H9 (cell line): ENCODE measurements at regions not wholly inside any gene's neighbourhood (a gene's known extent, or its start where the extent isn't known, plus 50 kb on each side); places are given as distances from the start of the nearest gene placed in this dataset.

Source experiments
- DNase-seq: peaks from one replicate; pipeline ENCODE4 v3.0.0-alpha.2; 2017
- H2AFZ ChIP-seq: one replicate; pipeline ENCODE4 v1.6.1; 2013; ENCODE audit warnings: mild to moderate bottlenecking, low read length, control low read depth, moderate library complexity
- H2AK5ac ChIP-seq: 2 replicates; pipeline ENCODE4 v1.6.1; 2013; ENCODE audit warnings: low read length, control low read depth, mixed read lengths; ENCODE audit not compliant: insufficient read length
- H2BK120ac ChIP-seq: one replicate; pipeline ENCODE4 v1.6.1; 2013; ENCODE audit warnings: low read depth, mild to moderate bottlenecking, low read length, control low read depth, inconsistent platforms; ENCODE audit not compliant: poor library complexity, severe bottlenecking
- H2BK12ac ChIP-seq: 2 replicates; pipeline ENCODE4 v1.6.1; 2013; ENCODE audit warnings: low read length, control low read depth, mixed read lengths, low read depth; ENCODE audit not compliant: insufficient read length
- H2BK15ac ChIP-seq: 2 replicates; pipeline ENCODE4 v1.6.1; 2013; ENCODE audit warnings: low read depth, low read length, control low read depth
- H2BK20ac ChIP-seq: one replicate; pipeline ENCODE4 v1.6.1; 2013; ENCODE audit warnings: low read depth, mild to moderate bottlenecking, low read length, control low read depth, inconsistent platforms; ENCODE audit not compliant: poor library complexity, severe bottlenecking
- H2BK5ac ChIP-seq: 2 replicates; pipeline ENCODE4 v1.6.1; 2013; ENCODE audit warnings: low read length, control low read depth, mixed read lengths; ENCODE audit not compliant: insufficient read length
- H3K14ac ChIP-seq: 2 replicates; pipeline ENCODE4 v1.6.1; 2013; ENCODE audit warnings: low read length, control low read depth; ENCODE audit not compliant: insufficient read depth
- H3K18ac ChIP-seq: 2 replicates; pipeline ENCODE4 v1.6.1; 2013; ENCODE audit warnings: low read depth, mild to moderate bottlenecking, mixed read lengths, low read length, control low read depth; ENCODE audit not compliant: insufficient read length
- H3K23ac ChIP-seq: 2 replicates; pipeline ENCODE4 v1.6.1; 2013; ENCODE audit warnings: low read length, control low read depth, mixed read lengths, low read depth; ENCODE audit not compliant: insufficient read length
- H3K23me2 ChIP-seq: 2 replicates; pipeline ENCODE4 v1.6.1; 2013; ENCODE audit warnings: low read depth, mild to moderate bottlenecking, mixed read lengths, low read length, control low read depth; ENCODE audit not compliant: insufficient read length, poor library complexity, severe bottlenecking
- H3K27ac ChIP-seq: 2 replicates; pipeline ENCODE4 v1.5.1; 2013; ENCODE audit warnings: low read length, control low read depth, mixed read lengths, low read depth; ENCODE audit not compliant: insufficient read length
- H3K27me3 ChIP-seq: 2 replicates; pipeline ENCODE4 v1.6.1; 2013; ENCODE audit warnings: low read length, control low read depth, inconsistent platforms; ENCODE audit not compliant: insufficient read depth
- H3K4ac ChIP-seq: 2 replicates; pipeline ENCODE4 v1.6.1; 2013; ENCODE audit warnings: low read depth, mild to moderate bottlenecking, control low read depth, inconsistent platforms, low read length, moderate library complexity
- H3K4me1 ChIP-seq: 2 replicates; pipeline ENCODE4 v1.6.1; 2013; ENCODE audit warnings: low read length, control low read depth, inconsistent platforms; ENCODE audit not compliant: insufficient read depth
- H3K4me2 ChIP-seq: 2 replicates; pipeline ENCODE4 v1.6.1; 2013; ENCODE audit warnings: low read length, control low read depth, mixed read lengths; ENCODE audit not compliant: insufficient read length, insufficient read depth
- H3K56ac ChIP-seq: 2 replicates; pipeline ENCODE4 v1.6.1; 2013; ENCODE audit warnings: low read depth, mild to moderate bottlenecking, mixed read lengths, low read length, control low read depth; ENCODE audit not compliant: insufficient read length
- H3K79me1 ChIP-seq: 2 replicates; pipeline ENCODE4 v1.6.1; 2013; ENCODE audit warnings: low read depth, mild to moderate bottlenecking, moderate library complexity, low read length, control low read depth, inconsistent platforms; ENCODE audit not compliant: insufficient read depth, poor library complexity, severe bottlenecking
- H3K79me2 ChIP-seq: 2 replicates; pipeline ENCODE4 v1.6.1; 2013; ENCODE audit warnings: low read length, control low read depth, inconsistent platforms; ENCODE audit not compliant: insufficient read depth
- H3K9ac ChIP-seq: 2 replicates; pipeline ENCODE4 v1.6.1; 2013; ENCODE audit warnings: low read length, control low read depth, mixed read lengths; ENCODE audit not compliant: insufficient read length; ENCODE audit errors: extremely low read depth
- H3K9me3 ChIP-seq: one replicate; pipeline ENCODE4 v1.6.1; 2013; ENCODE audit warnings: low read depth, low read length, inconsistent platforms; ENCODE audit not compliant: control insufficient read depth
- H3T11ph ChIP-seq: one replicate; pipeline ENCODE4 v1.6.1; 2013; ENCODE audit warnings: mild to moderate bottlenecking, low read length, control low read depth, inconsistent platforms
- H4K20me1 ChIP-seq: one replicate; pipeline ENCODE4 v1.6.1; 2013; ENCODE audit not compliant: control insufficient read depth, insufficient read length, insufficient read depth
- H4K5ac ChIP-seq: 2 replicates; pipeline ENCODE4 v1.6.1; 2013; ENCODE audit warnings: low read depth, mild to moderate bottlenecking, mixed read lengths, low read length, control low read depth; ENCODE audit not compliant: insufficient read length
- H4K8ac ChIP-seq: replicated peaks from 2 replicates; pipeline ENCODE4 v1.6.1; 2013; ENCODE audit warnings: low read length, control low read depth, mixed read lengths, low read depth; ENCODE audit not compliant: insufficient read length
- H4K91ac ChIP-seq: 2 replicates; pipeline ENCODE4 v1.6.1; 2013; ENCODE audit warnings: low read depth, mild to moderate bottlenecking, moderate library complexity, mixed read lengths, low read length, control low read depth; ENCODE audit not compliant: insufficient read length
- H3K27ac Mint-ChIP-seq, 3 experiments: 2 replicates in 2 of 3; 3 replicates in 1 of 3; pipeline ENCODE4 v1.8.0; 2020 to 2021; ENCODE audit warnings: mixed read lengths in 3 of 3, mild to moderate bottlenecking in 1 of 3, moderate library complexity in 1 of 3
- H3K27me3 Mint-ChIP-seq: 2 replicates; pipeline ENCODE4 v1.8.0; 2021; ENCODE audit warnings: low read depth, mild to moderate bottlenecking, moderate library complexity, mixed read lengths
- H3K36me3 Mint-ChIP-seq, 3 experiments: 2 replicates in 2 of 3; 3 replicates in 1 of 3; pipeline ENCODE4 v1.8.0; 2020 to 2021; ENCODE audit warnings: low read depth in 3 of 3, mixed read lengths in 3 of 3; ENCODE audit not compliant: insufficient read depth in 1 of 3
- H3K4me1 Mint-ChIP-seq, 2 experiments: 2 replicates each; pipeline ENCODE4 v1.8.0; 2020; ENCODE audit warnings: mixed read lengths in 2 of 2
- H3K4me3 Mint-ChIP-seq, 2 experiments: 2 replicates in 1 of 2; 3 replicates in 1 of 2; pipeline ENCODE4 v1.8.0; 2020 to 2021; ENCODE audit warnings: mild to moderate bottlenecking in 2 of 2, mixed read lengths in 2 of 2, moderate library complexity in 1 of 2
- H3K9me3 Mint-ChIP-seq, 2 experiments: 2 replicates in 1 of 2; 3 replicates in 1 of 2; pipeline ENCODE4 v1.8.0; 2020; ENCODE audit warnings: mild to moderate bottlenecking in 2 of 2, mixed read lengths in 2 of 2, moderate library complexity in 1 of 2
- WGBS: extraction: QIAGEN DNeasy Blood & Tissue Kit; methylation state at CpG from one replicate; pipeline ENCODE4 v1.1.7; 2013; ENCODE audit warnings: missing lambda C conversion rate, low lambda C conversion rate, mixed read lengths; ENCODE audit not compliant: insufficient read length; ENCODE audit errors: extremely low coverage; 5-methylcytosine and 5-hydroxymethylcytosine counted together
- TF ChIP-seq, protein P1 (sequence below): fragments of 200-600 bp; sonication (generic); conservative IDR thresholded peaks from 3 replicates; pipeline ENCODE4 v1.8.0; 2021; ENCODE audit warnings: antibody characterized with exemption, mild to moderate bottlenecking

DNA sequence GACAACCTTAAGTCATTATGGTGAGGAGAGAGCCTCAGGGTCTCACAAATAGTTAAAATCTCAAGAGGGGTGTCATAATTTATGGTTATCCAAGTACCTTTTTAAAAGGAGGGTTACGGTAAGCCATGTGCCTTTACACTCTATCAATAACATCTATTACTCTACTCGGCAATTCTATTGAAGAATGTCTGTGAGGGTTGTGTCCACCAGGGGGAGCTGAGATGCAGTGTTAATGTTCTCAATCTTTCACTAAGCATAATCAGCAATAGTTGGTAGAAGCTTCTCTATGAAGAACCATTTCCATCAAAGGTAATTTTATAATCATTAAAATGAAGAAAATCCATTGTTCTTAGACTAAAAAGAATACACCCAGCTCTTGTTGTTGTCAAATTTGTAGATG is 457.4 kb downstream of the CENPC start:
- TF ChIP-seq, protein P1, sequence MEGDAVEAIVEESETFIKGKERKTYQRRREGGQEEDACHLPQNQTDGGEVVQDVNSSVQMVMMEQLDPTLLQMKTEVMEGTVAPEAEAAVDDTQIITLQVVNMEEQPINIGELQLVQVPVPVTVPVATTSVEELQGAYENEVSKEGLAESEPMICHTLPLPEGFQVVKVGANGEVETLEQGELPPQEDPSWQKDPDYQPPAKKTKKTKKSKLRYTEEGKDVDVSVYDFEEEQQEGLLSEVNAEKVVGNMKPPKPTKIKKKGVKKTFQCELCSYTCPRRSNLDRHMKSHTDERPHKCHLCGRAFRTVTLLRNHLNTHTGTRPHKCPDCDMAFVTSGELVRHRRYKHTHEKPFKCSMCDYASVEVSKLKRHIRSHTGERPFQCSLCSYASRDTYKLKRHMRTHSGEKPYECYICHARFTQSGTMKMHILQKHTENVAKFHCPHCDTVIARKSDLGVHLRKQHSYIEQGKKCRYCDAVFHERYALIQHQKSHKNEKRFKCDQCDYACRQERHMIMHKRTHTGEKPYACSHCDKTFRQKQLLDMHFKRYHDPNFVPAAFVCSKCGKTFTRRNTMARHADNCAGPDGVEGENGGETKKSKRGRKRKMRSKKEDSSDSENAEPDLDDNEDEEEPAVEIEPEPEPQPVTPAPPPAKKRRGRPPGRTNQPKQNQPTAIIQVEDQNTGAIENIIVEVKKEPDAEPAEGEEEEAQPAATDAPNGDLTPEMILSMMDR: peak; percentile 80
- H3K23ac ChIP-seq: no peak overlapping the region
- Mint-ChIP-seq H3K27me3 (no peaks in the 10 kb centered on the region), H3K9me3 (no peaks in the 10 kb centered on the region), H3K4me1 (peaks cover 20 to 21% of the 10 kb centered on the region in 2 experiments), H3K4me3 (no peak overlapping the region), H3K36me3 (no peaks in the 10 kb centered on the region), H3K27ac (no peak overlapping the region)
- no peak overlapping the region for H2BK120ac ChIP-seq
- H2BK15ac ChIP-seq: no peak overlapping the region
- no peaks in the 10 kb centered on the region for H3K79me1 ChIP-seq
- no peak overlapping the region for H3K4me2 ChIP-seq
- no peak overlapping the region for H3T11ph ChIP-seq
- H3K27ac ChIP-seq: no peak overlapping the region
- H2BK12ac ChIP-seq: no peak overlapping the region
- no CpG with 5 or more reads among the region's 2 CpGs for WGBS
- H3K9ac ChIP-seq: no peak overlapping the region
- H2AFZ ChIP-seq: no peak overlapping the region
- DNase-seq: peak; percentile 50
- H3K79me2 ChIP-seq: no peaks in the 10 kb centered on the region
- no peaks in the 10 kb centered on the region for H3K9me3 ChIP-seq
- H3K18ac ChIP-seq: no peak overlapping the region
- H2AK5ac ChIP-seq: no peak overlapping the region
- H3K4me1 ChIP-seq: no peaks in the 10 kb centered on the region; the same call in 1 of the 2 replicates
- no peak overlapping the region for H2BK5ac ChIP-seq
- H2BK20ac ChIP-seq: no peak overlapping the region
- H3K23me2 ChIP-seq: no peaks in the 10 kb centered on the region
- no peak overlapping the region for H3K4ac ChIP-seq
- H4K91ac ChIP-seq: no peak overlapping the region
- H3K56ac ChIP-seq: no peak overlapping the region
- no peaks in the 10 kb centered on the region for H4K20me1 ChIP-seq
- H3K14ac ChIP-seq: no peak overlapping the region
- H4K8ac ChIP-seq: no peak overlapping the region
- no peaks in the 10 kb centered on the region for H3K27me3 ChIP-seq
- H4K5ac ChIP-seq: no peak overlapping the region
